ENCODE measurements at regions not wholly inside any gene's neighbourhood (a gene's known extent, or its start where the extent isn't known, plus 50 kb on each side); places are given as distances from the start of the nearest gene placed in this dataset.

DNA sequence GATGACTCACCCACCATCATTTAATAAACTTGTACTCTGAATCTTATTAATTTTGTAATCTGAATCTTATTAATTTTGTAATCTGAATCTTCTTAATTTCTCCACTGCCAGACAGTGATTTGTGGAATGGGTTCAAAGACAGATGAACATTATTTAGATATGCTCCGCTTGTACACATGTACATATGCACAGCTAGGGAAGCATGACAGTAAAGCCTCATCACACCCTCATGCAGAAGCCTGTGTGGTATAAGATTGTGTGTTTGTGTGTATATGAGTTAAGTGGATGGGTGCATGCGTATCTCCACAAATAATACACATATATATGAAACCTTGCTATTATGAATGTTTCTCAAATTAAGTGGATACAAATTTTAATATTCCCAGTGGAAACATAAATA, 318.5 kb upstream of the SFRP2 start:
- H3K9me3 ChIP-seq (ENCODE audit: control extremely low read depth in 1 of 3, control insufficient read depth in 2 of 3, insufficient read depth in 1 of 3, low read length in 2 of 3), result peaks cover 0 to 9% (median 0%) of the 10 kb centered on the region in 3 donors
- no CpG with 5 or more reads among the region's 2 CpGs for WGBS (ENCODE audit: insufficient coverage)
- DNase-seq (no peak), ATAC-seq (ENCODE audit: low read depth) (no peak)
- no peak overlapping the region for H3K4me3 ChIP-seq (ENCODE audit: control extremely low read depth in 1 of 5, extremely low read depth in 1 of 5, insufficient read depth in 1 of 5, low read depth in 2 of 5, low read length in 4 of 5)
- Mint-ChIP-seq H3K4me1 (no peaks in the 10 kb centered on the region), H3K27ac (no peak overlapping the region), H3K4me3 (no peak overlapping the region), H3K27me3 (no peaks in the 10 kb centered on the region), H3K9me3 (ENCODE audit: insufficient read depth) (no peaks in the 10 kb centered on the region)
- H3K4me1 ChIP-seq (ENCODE audit: control insufficient read depth in 2 of 2, insufficient read depth in 2 of 2, low read length in 2 of 2), result no peaks in the 10 kb centered on the region
- H4K20me1 ChIP-seq (ENCODE audit: control insufficient read depth, insufficient read depth, low read length, poor library complexity, severe bottlenecking), result no peaks in the 10 kb centered on the region
- POLR2A ChIA-PET, result no interaction called here
- no peak overlapping the region for H2AFZ ChIP-seq (ENCODE audit: insufficient read depth, low read depth, low read length, poor library complexity, severe bottlenecking)
- H3K36me3 ChIP-seq (replicated peaks in 1 of 2; ENCODE audit: control extremely low read depth in 1 of 2, control insufficient read depth in 1 of 2, extremely low read depth in 1 of 2, insufficient read depth in 2 of 2, low read length in 1 of 2), result no peaks in the 10 kb centered on the region
- TF ChIP-seq EZH2 (IDR thresholded peaks at IDR 0.05; ENCODE audit: borderline replicate concordance, insufficient read depth, low read depth, low read length, poor library complexity, severe bottlenecking) (no peak), CTCF (IDR thresholded peaks at IDR 0.05) (no peak)
- H3K4me2 ChIP-seq (replicated peaks; ENCODE audit: low read depth, low read length, poor library complexity, severe bottlenecking), result no peak overlapping the region
- H3K79me2 ChIP-seq (ENCODE audit: control insufficient read depth, insufficient read depth, low read length), result no peaks in the 10 kb centered on the region
- H3K27me3 ChIP-seq (replicated peaks in 1 of 4; ENCODE audit: control extremely low read depth in 1 of 4, control insufficient read depth in 3 of 4, insufficient read depth in 4 of 4, low read length in 3 of 4), result no peaks in the 10 kb centered on the region
- H3K9ac ChIP-seq (ENCODE audit: low read length), result no peak overlapping the region
- intact Hi-C loops (cut with micrococcal nuclease), result no loop called here
- no peak overlapping the region for H3K27ac ChIP-seq (ENCODE audit: low read length in 2 of 2)
- CTCF ChIA-PET, result no interaction called here

GRCh38 chr4:154088741-154089140, 299.9 kb upstream of the SFRP2 start:
- H3K4me1 ChIP-seq (ENCODE audit: control insufficient read depth in 2 of 2, insufficient read depth in 2 of 2, low read length in 2 of 2), result no peaks in the 10 kb centered on the region
- H3K4me3 ChIP-seq (ENCODE audit: control extremely low read depth in 1 of 5, extremely low read depth in 1 of 5, insufficient read depth in 1 of 5, low read depth in 2 of 5, low read length in 4 of 5), result no peak overlapping the region
- no peak overlapping the region for H3K4me2 ChIP-seq (replicated peaks; ENCODE audit: low read depth, low read length, poor library complexity, severe bottlenecking)
- H3K79me2 ChIP-seq (ENCODE audit: control insufficient read depth, insufficient read depth, low read length), result no peaks in the 10 kb centered on the region
- ChIA-PET POLR2A (no interaction called here), CTCF (no interaction called here)
- ATAC-seq (ENCODE audit: low read depth), result no peak
- H4K20me1 ChIP-seq (ENCODE audit: control insufficient read depth, insufficient read depth, low read length, poor library complexity, severe bottlenecking), result no peaks in the 10 kb centered on the region
- H3K36me3 ChIP-seq (replicated peaks in 1 of 2; ENCODE audit: control extremely low read depth in 1 of 2, control insufficient read depth in 1 of 2, extremely low read depth in 1 of 2, insufficient read depth in 2 of 2, low read length in 1 of 2), result no peaks in the 10 kb centered on the region
- 8% methylated on average over 1 of the region's 2 CpGs for WGBS (ENCODE audit: insufficient coverage)
- no peak for TF ChIP-seq EZH2 (IDR thresholded peaks at IDR 0.05; ENCODE audit: borderline replicate concordance, insufficient read depth, low read depth, low read length, poor library complexity, severe bottlenecking)
- TF ChIP-seq CTCF (IDR thresholded peaks at IDR 0.05), result no peak
- H3K9me3 ChIP-seq (ENCODE audit: control extremely low read depth in 1 of 3, control insufficient read depth in 2 of 3, insufficient read depth in 1 of 3, low read length in 2 of 3), result no peaks in the 10 kb centered on the region
- Mint-ChIP-seq H3K27me3 (no peaks in the 10 kb centered on the region), H3K9me3 (ENCODE audit: insufficient read depth) (no peaks in the 10 kb centered on the region), H3K4me1 (no peaks in the 10 kb centered on the region), H3K27ac (no peak overlapping the region), H3K4me3 (no peak overlapping the region)
- DNase-seq, result no peak
- H3K9ac ChIP-seq (ENCODE audit: low read length), result no peak overlapping the region
- intact Hi-C loops (cut with micrococcal nuclease), result no loop called here
- no peak overlapping the region for H3K27ac ChIP-seq (ENCODE audit: low read length in 2 of 2)
- H3K27me3 ChIP-seq (replicated peaks in 1 of 4; ENCODE audit: control extremely low read depth in 1 of 4, control insufficient read depth in 3 of 4, insufficient read depth in 4 of 4, low read length in 3 of 4), result no peaks in the 10 kb centered on the region
- H2AFZ ChIP-seq (ENCODE audit: insufficient read depth, low read depth, low read length, poor library complexity, severe bottlenecking), result no peak overlapping the region
